H1 (cell line): ENCODE measurements at regions not wholly inside any gene's neighbourhood (a gene's known extent, or its start where the extent isn't known, plus 50 kb on each side); places are given as distances from the start of the nearest gene placed in this dataset.

Source experiments
- BRCA1 ChIP-seq: IDR thresholded peaks from 2 replicates; pipeline ENCODE4 v1.6.1; 2012; ENCODE audit warnings: low read depth, low read length, improper control_type of control experiment
- CTCF ChIP-seq, 3 experiments: IDR thresholded peaks; 1 replicate in 2 of 3; 2 replicates in 1 of 3; pipeline versions ENCODE4 v1.5.1 to v1.6.1; 2011; ENCODE audit warnings: low read length in 3 of 3, mild to moderate bottlenecking in 3 of 3, inconsistent platforms in 2 of 3, low read depth in 1 of 3, moderate library complexity in 1 of 3; ENCODE audit not compliant: insufficient read depth in 1 of 3; ENCODE audit errors: control extremely low read depth in 1 of 3
- NANOG ChIP-seq: IDR thresholded peaks from 2 replicates; pipeline ENCODE4 v1.6.1; 2011; ENCODE audit warnings: low read length, low read depth, mild to moderate bottlenecking, inconsistent platforms; ENCODE audit not compliant: insufficient read depth, poor library complexity, severe bottlenecking
- POLR2A ChIP-seq, 2 experiments: IDR thresholded peaks; 1 replicate in 1 of 2; 2 replicates in 1 of 2; pipeline ENCODE4 v1.6.1; 2011; ENCODE audit warnings: low read depth in 2 of 2, low read length in 2 of 2, mild to moderate bottlenecking in 2 of 2; ENCODE audit errors: control extremely low read depth in 1 of 2

- TF ChIP-seq NANOG (no peak), BRCA1 (no peak), CTCF (IDR thresholded peaks at IDR 0.05; ENCODE audit: control extremely low read depth in 1 of 3, insufficient read depth in 1 of 3, low read depth in 1 of 3, low read length in 3 of 3) (no peak), POLR2A (IDR thresholded peaks at IDR 0.05; ENCODE audit: control extremely low read depth in 1 of 2, low read depth in 2 of 2, low read length in 2 of 2) (no peak)
Observed at GRCh38 chr16:64695684-64696083, 426.2 kb downstream of the CDH11 start.
